Endothelial cell (in vitro differentiated cells): ENCODE measurements at regions not wholly inside any gene's neighbourhood (a gene's known extent, or its start where the extent isn't known, plus 50 kb on each side); places are given as distances from the start of the nearest gene placed in this dataset.
A peak's percentile ranks its signal among the peaks of the same experiment; 100 is the strongest.

Experiments
- DNase-seq: peaks from one replicate; pipeline ENCODE4 v3.0.0; 2021; ENCODE audit warnings: low spot score
- H3K27ac Mint-ChIP-seq: one replicate; pipeline ENCODE4 v1.8.0; 2021; ENCODE audit warnings: mixed read lengths, inconsistent platforms; ENCODE audit not compliant: unreplicated experiment
- H3K27me3 Mint-ChIP-seq: one replicate; pipeline ENCODE4 v1.8.0; 2021; ENCODE audit warnings: mild to moderate bottlenecking, moderate library complexity, mixed read lengths, inconsistent platforms; ENCODE audit not compliant: unreplicated experiment
- H3K36me3 Mint-ChIP-seq: one replicate; pipeline ENCODE4 v1.8.0; 2021; ENCODE audit warnings: mild to moderate bottlenecking, low read depth, mixed read lengths, inconsistent platforms; ENCODE audit not compliant: unreplicated experiment
- H3K4me1 Mint-ChIP-seq: one replicate; pipeline ENCODE4 v1.8.0; 2021; ENCODE audit warnings: mild to moderate bottlenecking, mixed read lengths, inconsistent platforms; ENCODE audit not compliant: unreplicated experiment
- H3K4me3 Mint-ChIP-seq: one replicate; pipeline ENCODE4 v1.8.0; 2021; ENCODE audit warnings: mild to moderate bottlenecking, mixed read lengths, inconsistent platforms; ENCODE audit not compliant: unreplicated experiment
- H3K9me3 Mint-ChIP-seq: one replicate; pipeline ENCODE4 v1.8.0; 2021; ENCODE audit warnings: mixed read lengths, inconsistent platforms; ENCODE audit not compliant: unreplicated experiment
- CTCF ChIP-seq: fragments of 200-600 bp; sonication (generic); IDR thresholded peaks from one replicate; pipeline ENCODE4 v1.5.0; 2021; ENCODE audit warnings: antibody characterized with exemption; ENCODE audit not compliant: unreplicated experiment

- no peak for TF ChIP-seq CTCF
- no peak overlapping the region for H3K4me3 Mint-ChIP-seq
- H3K36me3 Mint-ChIP-seq: peaks cover 13% of the 10 kb centered on the region
- H3K27ac Mint-ChIP-seq: peak overlapping the region; percentile 61
- peaks cover 33% of the 10 kb centered on the region for H3K4me1 Mint-ChIP-seq
- DNase-seq: no peak
- H3K9me3 Mint-ChIP-seq: no peaks in the 10 kb centered on the region
- H3K27me3 Mint-ChIP-seq: peaks cover 16% of the 10 kb centered on the region
These were observed 175.2 kb upstream of the GRB10 start for GRCh38 chr7:50957855-50958254.

- Mint-ChIP-seq H3K4me1 (peaks cover 33% of the 10 kb centered on the region), H3K27me3 (peaks cover 16% of the 10 kb centered on the region), H3K27ac (peak overlapping the region; percentile 61), H3K36me3 (peaks cover 13% of the 10 kb centered on the region), H3K9me3 (no peaks in the 10 kb centered on the region), H3K4me3 (peak overlapping the region; percentile 56)
- no peak for TF ChIP-seq CTCF
- no peak for DNase-seq
These were observed 174.7 kb upstream of the GRB10 start for GRCh38 chr7:50957431-50957830.

- peak overlapping the region; percentile 6 for H3K27ac Mint-ChIP-seq
- H3K4me1 Mint-ChIP-seq: peaks cover 33% of the 10 kb centered on the region
- no peak for DNase-seq
- no peak for TF ChIP-seq CTCF
- no peaks in the 10 kb centered on the region for H3K9me3 Mint-ChIP-seq
- no peak overlapping the region for H3K4me3 Mint-ChIP-seq
- peaks cover 13% of the 10 kb centered on the region for H3K36me3 Mint-ChIP-seq
- peaks cover 12% of the 10 kb centered on the region for H3K27me3 Mint-ChIP-seq
These were observed 173.9 kb upstream of the GRB10 start for GRCh38 chr7:50956522-50957155.

- peaks cover 33% of the 10 kb centered on the region for H3K4me1 Mint-ChIP-seq
- peaks cover 13% of the 10 kb centered on the region for H3K36me3 Mint-ChIP-seq
- peaks cover 4% of the 10 kb centered on the region for H3K27me3 Mint-ChIP-seq
- no peak overlapping the region for H3K27ac Mint-ChIP-seq
- H3K9me3 Mint-ChIP-seq: no peaks in the 10 kb centered on the region
- no peak for TF ChIP-seq CTCF
- DNase-seq: no peak
- no peak overlapping the region for H3K4me3 Mint-ChIP-seq
These were observed 172.0 kb upstream of the GRB10 start for GRCh38 chr7:50954716-50955115.

GRCh38 chr7:50954245-50954644 lies 171.5 kb upstream of the GRB10 start:
- TF ChIP-seq CTCF: no peak
- peaks cover 33% of the 10 kb centered on the region for H3K4me1 Mint-ChIP-seq
- no peak for DNase-seq
- no peaks in the 10 kb centered on the region for H3K9me3 Mint-ChIP-seq
- H3K36me3 Mint-ChIP-seq: peaks cover 13% of the 10 kb centered on the region
- no peak overlapping the region for H3K27ac Mint-ChIP-seq
- H3K27me3 Mint-ChIP-seq: peaks cover 4% of the 10 kb centered on the region
- H3K4me3 Mint-ChIP-seq: peak overlapping the region; percentile 21
